ENCODE measurements at regions not wholly inside any gene's neighbourhood (a gene's known extent, or its start where the extent isn't known, plus 50 kb on each side); places are given as distances from the start of the nearest gene placed in this dataset.
"Not testable (repeated sequence)": the region's sequence is repeated elsewhere in the genome, so short reads cannot be mapped to it uniquely, and the experiment has no call there.

DNA sequence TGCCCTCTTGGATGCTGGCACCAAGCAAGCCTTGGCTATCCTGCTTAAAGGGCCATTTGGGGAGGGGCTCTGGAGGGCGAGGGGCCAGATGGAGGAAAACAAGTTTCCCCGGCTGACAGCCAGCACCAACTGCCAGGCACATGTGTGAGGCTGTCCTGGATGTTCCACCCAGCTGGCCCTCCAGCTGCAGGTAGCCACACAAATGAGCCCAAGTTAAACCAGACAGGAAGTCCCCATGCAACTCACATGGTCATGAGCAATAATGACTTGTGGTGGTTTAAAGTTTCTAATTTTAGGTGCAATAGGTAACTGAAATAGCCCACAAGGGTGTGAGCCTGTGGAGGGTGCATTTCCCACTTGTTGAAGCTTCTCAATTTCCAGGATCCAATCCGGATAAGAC is 198.0 kb downstream of the OTOP1 start:
- TF ChIP-seq CTCF (IDR thresholded peaks at IDR 0.05; ENCODE audit: low read depth, low read length); POLR2A (IDR thresholded peaks at IDR 0.05; ENCODE audit: extremely low read depth, insufficient read length); MYC (IDR thresholded peaks at IDR 0.05; ENCODE audit: low read depth, low read length): not testable (repeated sequence)

Data from NB4 (cell line).